Cardiac fibroblast (primary cell): ENCODE measurements at regions not wholly inside any gene's neighbourhood (a gene's known extent, or its start where the extent isn't known, plus 50 kb on each side); places are given as distances from the start of the nearest gene placed in this dataset.
"Not testable (repeated sequence)": the region's sequence is repeated elsewhere in the genome, so short reads cannot be mapped to it uniquely, and the experiment has no call there.

Experiments
- DNase-seq, 2 donors: peaks; one replicate each; pipeline versions ENCODE4 v3.0.0 to v3.0.0-alpha.2; 2010; ENCODE audit warnings: low read depth in 2 of 2
- H3K4me3 ChIP-seq, 2 donors: replicated peaks in 1 of 2; 1 replicate in 1 of 2; 2 replicates in 1 of 2; pipeline ENCODE4 v1.5.1; 2011; ENCODE audit warnings: low read depth in 2 of 2, low read length in 2 of 2, mild to moderate bottlenecking in 2 of 2, moderate library complexity in 1 of 2
- CTCF ChIP-seq: IDR thresholded peaks from one replicate; pipeline ENCODE4 v1.5.1; 2011; ENCODE audit warnings: low read depth, mild to moderate bottlenecking, low read length, inconsistent platforms

- TF ChIP-seq CTCF: no peak
- H3K4me3 ChIP-seq: no peak overlapping the region
- no peak for DNase-seq
Measured at GRCh38 chr1:192887426-192887825, 78.6 kb downstream of the RGS2 start.

GRCh38 chr1:192888574-192888973, 79.7 kb downstream of the RGS2 start:
- H3K4me3 ChIP-seq: no peak overlapping the region
- no peak for TF ChIP-seq CTCF
- no peak for DNase-seq

- H3K4me3 ChIP-seq: no peak overlapping the region
- TF ChIP-seq CTCF: no peak
Measured at GRCh38 chr1:192889082-192889481, 80.2 kb downstream of the RGS2 start.

GRCh38 chr1:192890134-192890533, 81.3 kb downstream of the RGS2 start:
- DNase-seq: no peak
- H3K4me3 ChIP-seq: no peak overlapping the region
- TF ChIP-seq CTCF: no peak

More at GRCh38 chr1:192889082-192889481, 80.2 kb downstream of the RGS2 start:
- no peak for DNase-seq

- TF ChIP-seq CTCF: no peak
- no peak for DNase-seq
- H3K4me3 ChIP-seq: no peak overlapping the region
Measured at GRCh38 chr1:192892934-192893333, 84.1 kb downstream of the RGS2 start.

GRCh38 chr1:192895487-192895886, 86.6 kb downstream of the RGS2 start:
- H3K4me3 ChIP-seq, DNase-seq: not testable (repeated sequence)

GRCh38 chr1:192896376-192896775, 87.5 kb downstream of the RGS2 start:
- no peak for DNase-seq
- H3K4me3 ChIP-seq: no peak overlapping the region
- no peak for TF ChIP-seq CTCF

- no peak overlapping the region for H3K4me3 ChIP-seq
- no peak for DNase-seq
- TF ChIP-seq CTCF: no peak
Measured at GRCh38 chr1:192901500-192901899, 92.7 kb downstream of the RGS2 start.
